IPS-11a (cell line): ENCODE measurements at regions not wholly inside any gene's neighbourhood (a gene's known extent, or its start where the extent isn't known, plus 50 kb on each side); places are given as distances from the start of the nearest gene placed in this dataset.

ENCODE experiments used
- H3K4me3 ChIP-seq: one replicate; pipeline ENCODE4 v1.5.1; 2013; ENCODE audit warnings: low read depth, low read length, control low read depth

- no peak overlapping the region for H3K4me3 ChIP-seq
Observed at GRCh38 chr7:68258609-68259008, 1262.0 kb downstream of the TYW1 start.

- H3K4me3 ChIP-seq: no peak overlapping the region
Observed at GRCh38 chr7:68265258-68265657, 1268.6 kb downstream of the TYW1 start.

- no peak overlapping the region for H3K4me3 ChIP-seq
Observed at GRCh38 chr7:68266004-68266579, 1269.5 kb downstream of the TYW1 start.

GRCh38 chr7:68267486-68267885 is 1270.9 kb downstream of the TYW1 start:
- H3K4me3 ChIP-seq: no peak overlapping the region

- no peak overlapping the region for H3K4me3 ChIP-seq
Observed at GRCh38 chr7:68269405-68269804, 1272.8 kb downstream of the TYW1 start.

- no peak overlapping the region for H3K4me3 ChIP-seq
Observed at GRCh38 chr7:68272507-68272906, 1275.9 kb downstream of the TYW1 start.

- H3K4me3 ChIP-seq: no peak overlapping the region
Observed at GRCh38 chr7:68276725-68277124, 1280.1 kb downstream of the TYW1 start.

- no peak overlapping the region for H3K4me3 ChIP-seq
Observed at GRCh38 chr7:68279827-68280400, 1283.3 kb downstream of the TYW1 start.

- H3K4me3 ChIP-seq: no peak overlapping the region
Observed at GRCh38 chr7:68280931-68281330, 1284.3 kb downstream of the TYW1 start.

- H3K4me3 ChIP-seq: no peak overlapping the region
Observed at GRCh38 chr7:68288144-68288593, 1291.5 kb downstream of the TYW1 start.

GRCh38 chr7:68291710-68292109 is 1295.1 kb downstream of the TYW1 start:
- H3K4me3 ChIP-seq: no peak overlapping the region

- H3K4me3 ChIP-seq: no peak overlapping the region
Observed at GRCh38 chr7:68295386-68295785, 1298.8 kb downstream of the TYW1 start.

GRCh38 chr7:68304536-68304935 is 1293.7 kb upstream of the AUTS2 start:
- no peak overlapping the region for H3K4me3 ChIP-seq

GRCh38 chr7:68306692-68307107 is 1291.6 kb upstream of the AUTS2 start:
- no peak overlapping the region for H3K4me3 ChIP-seq

GRCh38 chr7:68309271-68309670 is 1289.0 kb upstream of the AUTS2 start:
- H3K4me3 ChIP-seq: no peak overlapping the region

- H3K4me3 ChIP-seq: no peak overlapping the region
Observed at GRCh38 chr7:68309806-68310205, 1288.5 kb upstream of the AUTS2 start.

- no peak overlapping the region for H3K4me3 ChIP-seq
Observed at GRCh38 chr7:68311958-68312357, 1286.3 kb upstream of the AUTS2 start.

GRCh38 chr7:68313806-68314205 is 1284.5 kb upstream of the AUTS2 start:
- no peak overlapping the region for H3K4me3 ChIP-seq

GRCh38 chr7:68314208-68314607 is 1284.1 kb upstream of the AUTS2 start:
- H3K4me3 ChIP-seq: no peak overlapping the region

- H3K4me3 ChIP-seq: no peak overlapping the region
Observed at GRCh38 chr7:68317476-68317875, 1280.8 kb upstream of the AUTS2 start.

GRCh38 chr7:68319061-68319460 is 1279.2 kb upstream of the AUTS2 start:
- no peak overlapping the region for H3K4me3 ChIP-seq

- H3K4me3 ChIP-seq: no peak overlapping the region
Observed at GRCh38 chr7:68321076-68321639, 1277.1 kb upstream of the AUTS2 start.
